ENCODE measurements at regions not wholly inside any gene's neighbourhood (a gene's known extent, or its start where the extent isn't known, plus 50 kb on each side); places are given as distances from the start of the nearest gene placed in this dataset.
"Not testable (repeated sequence)": the region's sequence is repeated elsewhere in the genome, so short reads cannot be mapped to it uniquely, and the experiment has no call there.

DNA sequence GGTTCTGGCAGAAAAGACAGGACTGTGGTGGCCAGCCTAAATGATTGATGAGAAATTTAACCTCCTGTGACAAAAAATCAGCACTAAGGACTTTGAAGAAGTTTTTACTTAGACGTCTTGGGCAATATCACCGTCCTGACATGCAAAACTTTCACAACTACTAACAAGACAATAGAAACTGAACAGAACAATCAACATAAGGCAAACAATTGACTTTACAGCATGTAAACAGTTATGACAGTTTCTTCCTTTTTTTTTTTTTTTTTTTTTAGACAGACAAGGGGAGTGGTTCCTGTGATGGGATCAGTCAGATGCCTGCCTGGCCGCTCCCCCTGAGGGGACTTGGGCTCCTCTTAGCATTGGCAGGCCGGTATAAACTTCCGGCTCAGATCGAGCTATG is 100.8 kb downstream of the ALG1L2 start:
- H3K4ac ChIP-seq (ENCODE audit: low read depth, low read length); H2BK15ac ChIP-seq (ENCODE audit: low read depth, low read length); H3K79me1 ChIP-seq (ENCODE audit: low read depth in 1 of 2, low read length in 2 of 2); H3K4me2 ChIP-seq (ENCODE audit: low read depth, low read length); H2AK9ac ChIP-seq (replicated peaks; ENCODE audit: low read depth, low read length, poor library complexity); intact Hi-C loops (cut with micrococcal nuclease); H2BK20ac ChIP-seq (ENCODE audit: low read depth, low read length); H3K36me3 ChIP-seq (ENCODE audit: control insufficient read depth, insufficient read depth, low read length); H2BK120ac ChIP-seq (ENCODE audit: low read depth, low read length); H3K9ac ChIP-seq (ENCODE audit: low read depth, low read length); BruUV-seq (replicated peaks); H3K27ac ChIP-seq (ENCODE audit: insufficient read depth, low read length); dilution Hi-C loops (cut with HindIII; ENCODE audit: low sequenced_read_pairs, unreplicated experiment); H2BK5ac ChIP-seq (ENCODE audit: low read depth, low read length, poor library complexity, severe bottlenecking); H3K27me3 ChIP-seq (ENCODE audit: control insufficient read depth, insufficient read depth, low read length); H3K56ac ChIP-seq (ENCODE audit: extremely low read depth, insufficient read depth, low read length); H3K18ac ChIP-seq (ENCODE audit: low read depth, low read length); ATAC-seq (ENCODE audit: low read depth); H3K9me1 ChIP-seq (ENCODE audit: insufficient read depth, low read length); H3K14ac ChIP-seq (replicated peaks; ENCODE audit: low read depth, low read length); H2AK5ac ChIP-seq (ENCODE audit: low read depth, low read length); H4K91ac ChIP-seq (ENCODE audit: insufficient read depth, low read depth, low read length); H4K5ac ChIP-seq (ENCODE audit: low read depth, low read length); H4K8ac ChIP-seq (ENCODE audit: low read depth in 2 of 2, low read length in 2 of 2); H3K9me3 ChIP-seq (ENCODE audit: control insufficient read depth, insufficient read depth, low read length); H2AFZ ChIP-seq (replicated peaks; ENCODE audit: low read length, poor library complexity); POLR2A ChIA-PET (ENCODE audit: unreplicated experiment); H3K23ac ChIP-seq (ENCODE audit: low read depth, low read length); H3K4me1 ChIP-seq (ENCODE audit: control insufficient read depth, insufficient read depth, low read length); H3K4me3 ChIP-seq (ENCODE audit: insufficient read depth, low read depth, low read length); DNase-seq; in situ Hi-C loops (cut with MboI; ENCODE audit: low sequenced_read_pairs); CTCF ChIA-PET; H4K20me1 ChIP-seq (ENCODE audit: insufficient read depth, low read length): not testable (repeated sequence)
- 20% methylated on average over 1 of the region's 6 CpGs; no CpG with 5 or more reads in 1 of the 2 experiments for WGBS, 2 experiments (ENCODE audit: extremely low coverage in 2 of 2, insufficient read length in 1 of 2)

DNA sequence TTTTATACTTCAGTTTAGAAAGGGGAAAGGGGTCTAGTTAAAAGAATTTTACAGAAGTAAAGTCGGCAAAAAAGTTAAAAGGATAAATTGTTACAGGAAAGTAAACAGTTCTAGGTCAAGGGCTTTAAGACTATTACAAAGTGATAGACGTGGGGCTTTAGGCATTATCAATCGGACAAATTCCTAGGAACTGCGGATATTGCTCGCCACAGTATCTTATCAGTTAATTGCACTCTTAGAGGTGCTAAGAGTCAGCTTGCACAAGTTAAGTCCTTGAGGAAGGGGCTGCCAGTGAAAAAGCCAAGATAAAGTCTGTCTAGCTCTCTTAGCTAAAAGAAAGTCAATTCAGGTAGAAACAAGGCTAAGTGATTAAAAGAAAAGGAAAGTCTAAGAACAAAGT is 102.1 kb downstream of the ALG1L2 start:
- H3K9me1 ChIP-seq (ENCODE audit: insufficient read depth, low read length); H3K36me3 ChIP-seq (ENCODE audit: control insufficient read depth, insufficient read depth, low read length); dilution Hi-C loops (cut with HindIII; ENCODE audit: low sequenced_read_pairs, unreplicated experiment); H3K9me3 ChIP-seq (ENCODE audit: control insufficient read depth, insufficient read depth, low read length); H3K27me3 ChIP-seq (ENCODE audit: control insufficient read depth, insufficient read depth, low read length); H2AFZ ChIP-seq (replicated peaks; ENCODE audit: low read length, poor library complexity); intact Hi-C loops (cut with micrococcal nuclease); H4K5ac ChIP-seq (ENCODE audit: low read depth, low read length); BruUV-seq (replicated peaks); H2AK9ac ChIP-seq (replicated peaks; ENCODE audit: low read depth, low read length, poor library complexity); H3K4me3 ChIP-seq (ENCODE audit: insufficient read depth, low read depth, low read length); H3K14ac ChIP-seq (replicated peaks; ENCODE audit: low read depth, low read length); CTCF ChIA-PET; H2BK5ac ChIP-seq (ENCODE audit: low read depth, low read length, poor library complexity, severe bottlenecking); H3K9ac ChIP-seq (ENCODE audit: low read depth, low read length); POLR2A ChIA-PET (ENCODE audit: unreplicated experiment); H4K8ac ChIP-seq (ENCODE audit: low read depth in 2 of 2, low read length in 2 of 2); H3K56ac ChIP-seq (ENCODE audit: extremely low read depth, insufficient read depth, low read length); H3K79me1 ChIP-seq (ENCODE audit: low read depth in 1 of 2, low read length in 2 of 2); H3K27ac ChIP-seq (ENCODE audit: insufficient read depth, low read length); ATAC-seq (ENCODE audit: low read depth); H2BK120ac ChIP-seq (ENCODE audit: low read depth, low read length); H4K20me1 ChIP-seq (ENCODE audit: insufficient read depth, low read length); DNase-seq; H2BK20ac ChIP-seq (ENCODE audit: low read depth, low read length); in situ Hi-C loops (cut with MboI; ENCODE audit: low sequenced_read_pairs); H3K23ac ChIP-seq (ENCODE audit: low read depth, low read length); H3K4me2 ChIP-seq (ENCODE audit: low read depth, low read length); H4K91ac ChIP-seq (ENCODE audit: insufficient read depth, low read depth, low read length); H2AK5ac ChIP-seq (ENCODE audit: low read depth, low read length); H3K18ac ChIP-seq (ENCODE audit: low read depth, low read length); H3K4ac ChIP-seq (ENCODE audit: low read depth, low read length); H3K4me1 ChIP-seq (ENCODE audit: control insufficient read depth, insufficient read depth, low read length); H2BK15ac ChIP-seq (ENCODE audit: low read depth, low read length): not testable (repeated sequence)
- 0% methylated on average over 1 of the region's 5 CpGs; no CpG with 5 or more reads in 1 of the 2 experiments for WGBS, 2 experiments (ENCODE audit: extremely low coverage in 2 of 2, insufficient read length in 1 of 2)
